Ishikawa (cell line): ENCODE measurements at regions not wholly inside any gene's neighbourhood (a gene's known extent, or its start where the extent isn't known, plus 50 kb on each side); places are given as distances from the start of the nearest gene placed in this dataset.

Experiments
- MAX ChIP-seq: IDR thresholded peaks from 2 replicates; pipeline ENCODE4 v1.6.1; 2012
- RAD21 ChIP-seq: IDR thresholded peaks from 2 replicates; pipeline ENCODE4 v1.6.1; 2012; ENCODE audit warnings: low read depth
- REST ChIP-seq: IDR thresholded peaks from 2 replicates; pipeline ENCODE4 v1.6.1; 2012; ENCODE audit warnings: low read depth, mild to moderate bottlenecking
- YY1 ChIP-seq: IDR thresholded peaks from 2 replicates; pipeline ENCODE4 v1.6.1; 2012; ENCODE audit warnings: low read depth

GRCh38 chr1:232695621-232696385, 65.9 kb upstream of the SIPA1L2 start:
- no peak for TF ChIP-seq REST
- TF ChIP-seq RAD21: no peak
- TF ChIP-seq MAX: no peak
- TF ChIP-seq YY1: no peak
